A673 (cell line): ENCODE measurements at regions not wholly inside any gene's neighbourhood (a gene's known extent, or its start where the extent isn't known, plus 50 kb on each side); places are given as distances from the start of the nearest gene placed in this dataset.

Experiments
- BruUV-seq: library from RNA; stranded (reverse); fragments of 400-500 nt; replicated peaks from 2 replicates; lab custom pipeline; 2021; lab: Mats Ljungman, UMichigan
- CTCF ChIA-PET: fragments of 300-600 bp; sonication (Branson Sonifier 250); formaldehyde crosslinking; loops from one replicate; lab custom pipeline; 2022; ENCODE audit warnings: antibody characterized with exemption; lab: Charles Lee
- POLR2A ChIA-PET: fragments of 300-600 bp; sonication (Branson Sonifier 250); formaldehyde crosslinking; loops from one replicate; lab custom pipeline; 2022; ENCODE audit warnings: antibody characterized with exemption; ENCODE audit not compliant: low non-redundant PET; lab: Charles Lee
- DNase-seq: peaks from one replicate; pipeline ENCODE4 v3.0.0-alpha.2; 2015; ENCODE audit warnings: low spot score
- H3K27ac ChIP-seq: fragments of 200-600 bp; sonication (generic); 2 replicates; pipeline ENCODE4 v1.5.1; 2016; ENCODE audit warnings: mixed run types, low read depth, mild to moderate bottlenecking, mixed read lengths, antibody characterized with exemption, low read length; ENCODE audit not compliant: poor library complexity, severe bottlenecking
- H3K27me3 ChIP-seq: fragments of 200-600 bp; sonication (generic); replicated peaks from 2 replicates; pipeline ENCODE4 v1.6.1; 2017; ENCODE audit warnings: mixed run types, low read depth, mild to moderate bottlenecking, mixed read lengths, antibody characterized with exemption, low read length; ENCODE audit not compliant: insufficient read depth, poor library complexity
- H3K36me3 ChIP-seq: fragments of 200-600 bp; sonication (generic); 2 replicates; pipeline ENCODE4 v1.6.1; 2016; ENCODE audit warnings: mixed run types, mild to moderate bottlenecking, mixed read lengths, antibody characterized with exemption, low read length; ENCODE audit not compliant: insufficient read depth, poor library complexity, severe bottlenecking
- H3K4me1 ChIP-seq: fragments of 200-600 bp; sonication (generic); 2 replicates; pipeline ENCODE4 v1.6.1; 2017; ENCODE audit warnings: mixed run types, mild to moderate bottlenecking, mixed read lengths, antibody characterized with exemption, low read length; ENCODE audit not compliant: insufficient read depth, poor library complexity, severe bottlenecking
- H3K4me3 ChIP-seq: fragments of 200-600 bp; sonication (generic); 2 replicates; pipeline ENCODE4 v1.5.1; 2016; ENCODE audit warnings: low read depth, mixed run types, mild to moderate bottlenecking, mixed read lengths, low read length; ENCODE audit not compliant: poor library complexity, severe bottlenecking
- H3K9me3 ChIP-seq: fragments of 200-600 bp; sonication (generic); 2 replicates; pipeline ENCODE4 v1.6.1; 2016; ENCODE audit warnings: mixed run types, low read depth, mild to moderate bottlenecking, mixed read lengths, antibody characterized with exemption, low read length; ENCODE audit not compliant: poor library complexity, severe bottlenecking
- EZH2 ChIP-seq: fragments of 200-600 bp; sonication (generic); IDR thresholded peaks from 2 replicates; pipeline ENCODE4 v1.6.1; 2017; ENCODE audit warnings: borderline replicate concordance, low read depth, mild to moderate bottlenecking, mixed read lengths, antibody characterized with exemption, low read length; ENCODE audit not compliant: poor library complexity, severe bottlenecking
- intact Hi-C: fragments of 100-400 bp; cut with micrococcal nuclease; formaldehyde crosslinking; loops from one replicate; pipeline ENCODE4 v1.10.0; 2022; ENCODE audit not compliant: unreplicated experiment
- TF ChIP-seq, protein P1 (sequence below): fragments of 300-800, 200-600 bp; sonication (generic); conservative IDR thresholded peaks from 2 replicates; pipeline ENCODE4 v1.5.1; 2017; ENCODE audit warnings: low read depth, mild to moderate bottlenecking, antibody characterized with exemption, low read length, moderate library complexity, mixed read lengths

DNA sequence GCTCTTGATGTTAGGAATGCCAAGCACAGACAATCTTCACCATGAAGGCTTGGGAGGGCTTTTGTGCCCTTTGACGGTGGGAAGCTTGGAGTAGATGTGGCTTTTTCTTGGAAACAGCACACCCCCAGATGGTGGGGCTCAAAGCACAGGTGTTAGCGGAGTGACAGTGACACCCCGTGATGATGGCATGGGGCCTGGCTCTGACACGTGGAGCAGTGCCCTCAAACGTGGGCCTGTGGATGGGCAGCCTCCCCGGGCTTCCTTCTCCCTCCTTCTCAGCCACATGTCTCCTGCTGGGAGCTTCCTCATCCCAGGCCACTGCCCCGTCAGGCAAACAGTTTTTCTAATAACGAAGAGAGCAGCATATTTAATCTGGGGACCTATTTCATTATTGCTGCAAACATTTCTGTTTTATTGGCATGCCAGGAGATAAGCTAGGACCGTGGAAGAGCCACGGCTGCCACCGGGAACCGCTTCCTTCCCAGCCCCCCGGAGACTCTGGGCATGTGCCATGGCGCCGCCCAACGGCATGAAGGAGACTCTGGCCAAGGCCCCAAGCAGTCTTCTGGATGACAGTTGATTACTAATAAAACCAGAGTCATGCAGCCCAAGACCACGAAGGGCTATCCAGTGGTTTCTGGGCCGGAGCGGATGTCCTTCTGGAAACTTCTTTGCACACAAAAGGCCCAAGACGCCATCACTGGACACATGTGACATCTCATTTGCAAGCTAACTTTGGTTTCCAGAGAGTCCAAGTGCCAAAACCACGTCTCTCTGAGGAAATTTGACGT lies 280.3 kb upstream of the FOXF1 start:
- no peak overlapping the region for H3K27ac ChIP-seq
- DNase-seq = no peak
- peaks cover 77% of the 10 kb centered on the region for H3K27me3 ChIP-seq
- ChIA-PET CTCF (no interaction called here), POLR2A (no interaction called here)
- TF ChIP-seq, protein P1, sequence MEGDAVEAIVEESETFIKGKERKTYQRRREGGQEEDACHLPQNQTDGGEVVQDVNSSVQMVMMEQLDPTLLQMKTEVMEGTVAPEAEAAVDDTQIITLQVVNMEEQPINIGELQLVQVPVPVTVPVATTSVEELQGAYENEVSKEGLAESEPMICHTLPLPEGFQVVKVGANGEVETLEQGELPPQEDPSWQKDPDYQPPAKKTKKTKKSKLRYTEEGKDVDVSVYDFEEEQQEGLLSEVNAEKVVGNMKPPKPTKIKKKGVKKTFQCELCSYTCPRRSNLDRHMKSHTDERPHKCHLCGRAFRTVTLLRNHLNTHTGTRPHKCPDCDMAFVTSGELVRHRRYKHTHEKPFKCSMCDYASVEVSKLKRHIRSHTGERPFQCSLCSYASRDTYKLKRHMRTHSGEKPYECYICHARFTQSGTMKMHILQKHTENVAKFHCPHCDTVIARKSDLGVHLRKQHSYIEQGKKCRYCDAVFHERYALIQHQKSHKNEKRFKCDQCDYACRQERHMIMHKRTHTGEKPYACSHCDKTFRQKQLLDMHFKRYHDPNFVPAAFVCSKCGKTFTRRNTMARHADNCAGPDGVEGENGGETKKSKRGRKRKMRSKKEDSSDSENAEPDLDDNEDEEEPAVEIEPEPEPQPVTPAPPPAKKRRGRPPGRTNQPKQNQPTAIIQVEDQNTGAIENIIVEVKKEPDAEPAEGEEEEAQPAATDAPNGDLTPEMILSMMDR = no peak
- no peak for TF ChIP-seq EZH2
- no TSS peak for BruUV-seq
- intact Hi-C loops = no loop called here
- H3K4me3 ChIP-seq = no peak overlapping the region
- no peaks in the 10 kb centered on the region for H3K36me3 ChIP-seq
- H3K9me3 ChIP-seq = no peaks in the 10 kb centered on the region
- H3K4me1 ChIP-seq = no peaks in the 10 kb centered on the region

DNA sequence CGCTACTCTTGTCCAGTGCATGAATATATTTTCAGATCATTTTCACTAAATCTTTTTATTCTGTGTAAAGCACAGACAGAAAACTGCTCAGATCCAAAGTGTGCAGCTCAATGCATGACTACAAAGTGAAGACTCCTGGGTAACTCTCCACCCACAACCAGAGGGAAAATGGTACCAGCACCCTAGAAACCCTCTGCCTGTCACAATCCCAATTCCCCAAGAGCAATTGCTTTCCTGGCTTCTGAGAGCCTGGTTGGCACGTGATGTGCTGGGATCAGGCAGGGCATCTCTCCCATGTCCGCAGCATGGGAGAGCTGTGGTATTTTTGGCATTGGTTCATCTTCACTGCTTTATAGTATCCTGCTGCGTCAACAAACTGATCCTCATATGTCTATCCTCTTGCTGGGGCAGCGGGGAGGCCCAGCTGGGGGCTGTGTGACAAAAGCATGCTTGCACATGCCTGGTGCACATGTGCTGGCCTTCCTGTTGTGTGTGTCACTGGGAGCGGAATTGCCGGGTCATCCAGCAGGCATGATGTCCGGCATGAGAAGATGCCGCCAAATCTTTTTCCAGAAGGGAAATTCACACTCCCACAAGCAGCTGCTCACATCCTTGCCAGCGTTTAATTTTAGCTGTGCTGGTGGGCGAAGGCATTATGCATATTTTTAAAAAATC lies 278.9 kb upstream of the FOXF1 start:
- ChIA-PET CTCF (no interaction called here), POLR2A (no interaction called here)
- BruUV-seq = no TSS peak
- Histone ChIP-seq H3K27ac (no peak overlapping the region), H3K4me3 (no peak overlapping the region), H3K4me1 (no peaks in the 10 kb centered on the region), H3K9me3 (no peaks in the 10 kb centered on the region), H3K36me3 (no peaks in the 10 kb centered on the region), H3K27me3 (peaks cover 65% of the 10 kb centered on the region)
- no peak for DNase-seq
- TF ChIP-seq EZH2 = peak; percentile 75
- TF ChIP-seq, protein P1 = no peak
- intact Hi-C loops = no loop called here

DNA sequence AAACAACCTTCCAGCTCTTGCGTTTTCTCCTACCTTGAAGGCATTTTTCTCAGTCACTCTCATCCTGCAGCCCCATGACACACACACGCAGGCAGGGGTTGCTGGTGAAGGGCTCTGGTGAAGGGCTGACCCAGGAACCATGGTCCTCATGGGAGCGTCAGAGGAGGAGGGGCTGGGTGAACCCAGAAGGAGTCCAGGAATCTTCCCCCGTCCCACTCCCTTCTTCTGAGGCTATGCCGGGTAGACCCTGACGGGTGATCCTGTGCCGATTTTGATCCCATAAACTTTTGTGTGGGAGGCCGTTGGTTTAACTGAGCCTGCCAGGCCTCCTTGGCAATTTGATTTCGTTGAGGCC lies 278.4 kb upstream of the FOXF1 start:
- Histone ChIP-seq H3K4me3 (no peak overlapping the region), H3K27ac (no peak overlapping the region), H3K27me3 (peaks cover 60% of the 10 kb centered on the region), H3K9me3 (no peaks in the 10 kb centered on the region), H3K4me1 (no peaks in the 10 kb centered on the region), H3K36me3 (no peaks in the 10 kb centered on the region)
- TF ChIP-seq, protein P1 = no peak
- TF ChIP-seq EZH2 = peak; percentile 48
- POLR2A ChIA-PET = no interaction called here
- intact Hi-C loops = no loop called here
- BruUV-seq = no TSS peak
- no peak for DNase-seq
- CTCF ChIA-PET = no interaction called here
